ENCODE measurements at regions not wholly inside any gene's neighbourhood (a gene's known extent, or its start where the extent isn't known, plus 50 kb on each side); places are given as distances from the start of the nearest gene placed in this dataset.

DNA sequence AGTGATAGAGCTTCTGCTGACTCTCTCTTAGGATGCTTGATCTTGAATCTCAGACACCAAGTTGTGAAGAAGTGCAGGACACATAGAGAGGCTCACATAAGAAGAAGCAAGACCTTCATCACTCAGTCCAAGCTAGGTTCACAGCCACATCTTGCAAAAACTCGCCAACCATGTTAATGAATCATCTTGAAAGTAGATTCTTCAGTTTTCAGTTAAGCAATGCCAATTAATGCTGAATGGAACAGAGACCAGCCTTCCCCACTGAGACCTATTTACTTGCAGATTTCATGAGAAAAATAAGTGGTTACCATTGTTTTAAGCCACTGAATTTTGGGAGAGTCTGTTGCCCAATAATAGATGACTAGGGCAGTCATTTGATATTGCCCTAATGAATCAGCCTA lies 217.7 kb upstream of the EDIL3 start (continued):
- TF ChIP-seq ZBTB40 (IDR thresholded peaks at IDR 0.05; ENCODE audit: borderline replicate concordance) (no peak), MYB (IDR thresholded peaks at IDR 0.05; ENCODE audit: borderline replicate concordance, low read depth, low read length) (no peak), IKZF1 (conservative IDR thresholded peaks at IDR 0.05) (peak; percentile 40; the same call in 1 of the 2 replicates)
- TF ChIP-seq, protein P1, sequence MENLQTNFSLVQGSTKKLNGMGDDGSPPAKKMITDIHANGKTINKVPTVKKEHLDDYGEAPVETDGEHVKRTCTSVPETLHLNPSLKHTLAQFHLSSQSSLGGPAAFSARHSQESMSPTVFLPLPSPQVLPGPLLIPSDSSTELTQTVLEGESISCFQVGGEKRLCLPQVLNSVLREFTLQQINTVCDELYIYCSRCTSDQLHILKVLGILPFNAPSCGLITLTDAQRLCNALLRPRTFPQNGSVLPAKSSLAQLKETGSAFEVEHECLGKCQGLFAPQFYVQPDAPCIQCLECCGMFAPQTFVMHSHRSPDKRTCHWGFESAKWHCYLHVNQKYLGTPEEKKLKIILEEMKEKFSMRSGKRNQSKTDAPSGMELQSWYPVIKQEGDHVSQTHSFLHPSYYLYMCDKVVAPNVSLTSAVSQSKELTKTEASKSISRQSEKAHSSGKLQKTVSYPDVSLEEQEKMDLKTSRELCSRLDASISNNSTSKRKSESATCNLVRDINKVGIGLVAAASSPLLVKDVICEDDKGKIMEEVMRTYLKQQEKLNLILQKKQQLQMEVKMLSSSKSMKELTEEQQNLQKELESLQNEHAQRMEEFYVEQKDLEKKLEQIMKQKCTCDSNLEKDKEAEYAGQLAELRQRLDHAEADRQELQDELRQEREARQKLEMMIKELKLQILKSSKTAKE (IDR thresholded peaks at IDR 0.05; ENCODE audit: low read depth, poor library complexity, severe bottlenecking) = no peak

DNA sequence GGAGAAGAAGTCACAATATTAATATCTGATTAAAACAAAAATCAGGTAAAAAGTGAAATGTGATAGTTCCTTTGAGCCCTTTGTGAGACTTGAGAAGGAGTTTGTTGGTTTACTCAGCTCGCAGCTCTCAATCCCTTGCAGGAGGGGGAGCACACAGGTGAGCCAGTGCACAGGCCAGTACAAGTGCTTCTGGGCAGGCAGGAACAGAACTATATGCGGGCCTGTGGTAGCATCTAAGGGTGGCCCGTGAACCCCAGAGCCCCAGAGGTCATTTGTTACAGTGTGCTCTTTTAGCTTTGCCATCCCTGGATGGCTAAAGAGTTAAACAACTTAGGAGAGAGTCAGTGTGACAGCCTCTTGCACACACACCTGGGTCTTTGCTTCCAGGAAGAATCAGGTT lies 215.3 kb upstream of the EDIL3 start:
- Histone ChIP-seq H3K4me1 (ENCODE audit: control insufficient read depth, insufficient read depth, low read length) (no peaks in the 10 kb centered on the region), H3K9me3 (replicated peaks; ENCODE audit: control insufficient read depth, insufficient read depth, low read length) (no peaks in the 10 kb centered on the region), H3K9ac (ENCODE audit: control insufficient read depth, insufficient read depth, low read length) (no peak overlapping the region), H3K4me3 (no peak overlapping the region), H4K20me1 (ENCODE audit: control insufficient read depth, insufficient read depth) (no peaks in the 10 kb centered on the region), H3K79me2 (ENCODE audit: control insufficient read depth, insufficient read depth, low read length) (no peaks in the 10 kb centered on the region), H3K27ac (ENCODE audit: control insufficient read depth, insufficient read depth) (no peak overlapping the region), H3K36me3 (ENCODE audit: control insufficient read depth in 2 of 2, insufficient read depth in 2 of 2, low read length in 1 of 2) (no peaks in the 10 kb centered on the region), H3K27me3 (replicated peaks in 1 of 2; ENCODE audit: control insufficient read depth in 2 of 2, insufficient read depth in 2 of 2, low read length in 1 of 2) (no peaks in the 10 kb centered on the region), H2AFZ (ENCODE audit: control insufficient read depth, low read depth, low read length) (no peak overlapping the region), H3K4me2 (ENCODE audit: control insufficient read depth, insufficient read depth) (no peak overlapping the region)
- FAIRE-seq (no peak), ATAC-seq (peak; percentile 20), DNase-seq (ENCODE audit: low read depth, low spot score) (no peak)
- intact Hi-C loops (cut with micrococcal nuclease; ENCODE audit: unreplicated experiment) = no loop called here
- RAD21 ChIA-PET (ENCODE audit: unreplicated experiment) = no interaction called here
- no TSS peak for BruUV-seq (replicated peaks)
- CTCF ChIA-PET = no interaction called here
- 5% methylated on average over 3 of the region's 3 CpGs for WGBS (ENCODE audit: insufficient coverage, insufficient replicate concordance, low lambda C conversion rate, missing lambda C conversion rate)
- SMC1A ChIA-PET (ENCODE audit: uncharacterized antibody, unreplicated experiment) = no interaction called here
- in situ Hi-C loops (cut with MboI) = no loop called here
- POLR2A ChIA-PET = no interaction called here
- TF ChIP-seq TBL1XR1 (IDR thresholded peaks at IDR 0.05; ENCODE audit: low read depth, low read length) (no peak), EGR1 (IDR thresholded peaks at IDR 0.05; ENCODE audit: borderline replicate concordance in 1 of 2, low read depth in 2 of 2, low read length in 2 of 2) (no peak), SIN3A (IDR thresholded peaks at IDR 0.05; ENCODE audit: low read depth, low read length) (no peak), RB1 (IDR thresholded peaks at IDR 0.05; ENCODE audit: borderline replicate concordance) (no peak), RAD51 (IDR thresholded peaks at IDR 0.05) (no peak), YY1 (IDR thresholded peaks at IDR 0.05; ENCODE audit: low read depth, low read length) (no peak)
- TF ChIP-seq, protein P2, sequence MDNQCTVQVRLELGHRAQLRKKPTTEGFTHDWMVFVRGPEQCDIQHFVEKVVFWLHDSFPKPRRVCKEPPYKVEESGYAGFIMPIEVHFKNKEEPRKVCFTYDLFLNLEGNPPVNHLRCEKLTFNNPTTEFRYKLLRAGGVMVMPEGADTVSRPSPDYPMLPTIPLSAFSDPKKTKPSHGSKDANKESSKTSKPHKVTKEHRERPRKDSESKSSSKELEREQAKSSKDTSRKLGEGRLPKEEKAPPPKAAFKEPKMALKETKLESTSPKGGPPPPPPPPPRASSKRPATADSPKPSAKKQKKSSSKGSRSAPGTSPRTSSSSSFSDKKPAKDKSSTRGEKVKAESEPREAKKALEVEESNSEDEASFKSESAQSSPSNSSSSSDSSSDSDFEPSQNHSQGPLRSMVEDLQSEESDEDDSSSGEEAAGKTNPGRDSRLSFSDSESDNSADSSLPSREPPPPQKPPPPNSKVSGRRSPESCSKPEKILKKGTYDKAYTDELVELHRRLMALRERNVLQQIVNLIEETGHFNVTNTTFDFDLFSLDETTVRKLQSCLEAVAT (IDR thresholded peaks at IDR 0.05) = no peak
- TF ChIP-seq, protein P3, sequence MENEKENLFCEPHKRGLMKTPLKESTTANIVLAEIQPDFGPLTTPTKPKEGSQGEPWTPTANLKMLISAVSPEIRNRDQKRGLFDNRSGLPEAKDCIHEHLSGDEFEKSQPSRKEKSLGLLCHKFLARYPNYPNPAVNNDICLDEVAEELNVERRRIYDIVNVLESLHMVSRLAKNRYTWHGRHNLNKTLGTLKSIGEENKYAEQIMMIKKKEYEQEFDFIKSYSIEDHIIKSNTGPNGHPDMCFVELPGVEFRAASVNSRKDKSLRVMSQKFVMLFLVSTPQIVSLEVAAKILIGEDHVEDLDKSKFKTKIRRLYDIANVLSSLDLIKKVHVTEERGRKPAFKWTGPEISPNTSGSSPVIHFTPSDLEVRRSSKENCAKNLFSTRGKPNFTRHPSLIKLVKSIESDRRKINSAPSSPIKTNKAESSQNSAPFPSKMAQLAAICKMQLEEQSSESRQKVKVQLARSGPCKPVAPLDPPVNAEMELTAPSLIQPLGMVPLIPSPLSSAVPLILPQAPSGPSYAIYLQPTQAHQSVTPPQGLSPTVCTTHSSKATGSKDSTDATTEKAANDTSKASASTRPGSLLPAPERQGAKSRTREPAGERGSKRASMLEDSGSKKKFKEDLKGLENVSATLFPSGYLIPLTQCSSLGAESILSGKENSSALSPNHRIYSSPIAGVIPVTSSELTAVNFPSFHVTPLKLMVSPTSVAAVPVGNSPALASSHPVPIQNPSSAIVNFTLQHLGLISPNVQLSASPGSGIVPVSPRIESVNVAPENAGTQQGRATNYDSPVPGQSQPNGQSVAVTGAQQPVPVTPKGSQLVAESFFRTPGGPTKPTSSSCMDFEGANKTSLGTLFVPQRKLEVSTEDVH (IDR thresholded peaks at IDR 0.05; ENCODE audit: low read depth, partially characterized antibody) = no peak
